Stimulated activated CD4-positive, alpha-beta T cell treated with anti-CD3 and anti-CD28 coated beads, Interleukin-15, amount 100 ng/mL, for 48 hours (primary cell): ENCODE measurements at regions not wholly inside any gene's neighbourhood (a gene's known extent, or its start where the extent isn't known, plus 50 kb on each side); places are given as distances from the start of the nearest gene placed in this dataset.
"Not testable (repeated sequence)": the region's sequence is repeated elsewhere in the genome, so short reads cannot be mapped to it uniquely, and the experiment has no call there.

ENCODE experiments used
- DNase-seq, 2 donors: peaks; one replicate each; pipeline ENCODE4 v3.0.0-alpha.2; 2020; ENCODE audit warnings: low read depth in 2 of 2

- no peak for DNase-seq
Observed at GRCh38 chr12:66733321-66733720, 54.4 kb upstream of the GRIP1 start.

- DNase-seq = no peak
Observed at GRCh38 chr12:66733839-66734238, 55.0 kb upstream of the GRIP1 start.

GRCh38 chr12:66735275-66735674, 56.4 kb upstream of the GRIP1 start:
- DNase-seq = no peak

GRCh38 chr12:66736931-66737330, 58.1 kb upstream of the GRIP1 start:
- no peak for DNase-seq

GRCh38 chr12:66739266-66739665, 60.4 kb upstream of the GRIP1 start:
- no peak for DNase-seq

- no peak for DNase-seq
Observed at GRCh38 chr12:66739940-66740651, 61.2 kb upstream of the GRIP1 start.

- DNase-seq = no peak
Observed at GRCh38 chr12:66740732-66741131, 61.9 kb upstream of the GRIP1 start.

- DNase-seq = no peak
Observed at GRCh38 chr12:66741919-66742318, 63.0 kb upstream of the GRIP1 start.

GRCh38 chr12:66742508-66743367, 63.9 kb upstream of the GRIP1 start:
- DNase-seq = no peak

GRCh38 chr12:66744461-66744860, 65.6 kb upstream of the GRIP1 start:
- no peak for DNase-seq

- no peak for DNase-seq
Observed at GRCh38 chr12:66744956-66745383, 66.1 kb upstream of the GRIP1 start.

- DNase-seq = no peak
Observed at GRCh38 chr12:66746489-66747201, 67.8 kb upstream of the GRIP1 start.

- DNase-seq = no peak
Observed at GRCh38 chr12:66751432-66752113, 72.7 kb upstream of the GRIP1 start.

GRCh38 chr12:66753810-66754209, 74.9 kb upstream of the GRIP1 start:
- no peak for DNase-seq

- DNase-seq = no peak
Observed at GRCh38 chr12:66755727-66756395, 77.0 kb upstream of the GRIP1 start.

- DNase-seq = no peak
Observed at GRCh38 chr12:66756631-66757030, 77.8 kb upstream of the GRIP1 start.

- not testable (repeated sequence) for DNase-seq
Observed at GRCh38 chr12:66760122-66760521, 81.2 kb upstream of the GRIP1 start.

GRCh38 chr12:66763467-66763866, 84.6 kb upstream of the GRIP1 start:
- no peak for DNase-seq

- no peak for DNase-seq
Observed at GRCh38 chr12:66765204-66765603, 86.3 kb upstream of the GRIP1 start.

GRCh38 chr12:66767536-66767935, 88.7 kb upstream of the GRIP1 start:
- no peak for DNase-seq

- no peak for DNase-seq
Observed at GRCh38 chr12:66768293-66768692, 89.4 kb upstream of the GRIP1 start.
